Right lobe of liver (tissue), 4 donors: ENCODE measurements at regions not wholly inside any gene's neighbourhood (a gene's known extent, or its start where the extent isn't known, plus 50 kb on each side); places are given as distances from the start of the nearest gene placed in this dataset.

Source experiments
- POLR2A ChIP-seq: fragments of 450-650 bp; IDR thresholded peaks from one replicate; pipeline ENCODE4 v1.6.1; 2017; ENCODE audit warnings: antibody characterized with exemption, mild to moderate bottlenecking
- TF ChIP-seq, protein P1 (sequence below), 4 donors: fragments of 200-600 bp in 3 of 4; fragments of 450-650 bp in 1 of 4; IDR thresholded peaks; one replicate each; pipeline versions ENCODE4 v1.5.1 to v1.8.0; 2016 to 2022; ENCODE audit warnings: antibody characterized with exemption in 4 of 4, mild to moderate bottlenecking in 2 of 4
- donor health status: DM: no; HTN: no; CAD: no.
- donor health status: DM: no; HTN: no; CAD: no.
- donor health status: DM: no; HTN: yes; CAD: no.

DNA sequence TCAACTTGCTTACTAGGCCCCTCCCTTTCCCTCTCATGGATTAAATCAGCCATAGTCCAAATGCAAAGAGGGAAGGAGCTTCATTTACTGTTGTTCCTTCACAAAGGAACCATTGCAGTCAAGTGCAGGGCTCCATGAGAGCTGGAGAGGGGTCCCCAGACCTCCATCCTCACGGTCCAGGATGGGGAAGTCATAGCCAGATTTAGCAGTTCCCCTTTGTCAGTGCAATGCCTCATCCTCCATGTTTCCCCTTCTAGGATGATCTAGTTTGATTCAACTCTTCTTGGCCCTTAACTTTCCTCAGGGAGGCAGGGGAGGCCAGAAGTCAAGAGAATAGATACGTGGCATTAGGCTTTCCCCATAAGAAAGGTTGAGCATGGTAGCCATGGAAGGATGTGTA lies 66.5 kb upstream of the FUCA2 start:
- no peak for TF ChIP-seq POLR2A
- TF ChIP-seq, protein P1, sequence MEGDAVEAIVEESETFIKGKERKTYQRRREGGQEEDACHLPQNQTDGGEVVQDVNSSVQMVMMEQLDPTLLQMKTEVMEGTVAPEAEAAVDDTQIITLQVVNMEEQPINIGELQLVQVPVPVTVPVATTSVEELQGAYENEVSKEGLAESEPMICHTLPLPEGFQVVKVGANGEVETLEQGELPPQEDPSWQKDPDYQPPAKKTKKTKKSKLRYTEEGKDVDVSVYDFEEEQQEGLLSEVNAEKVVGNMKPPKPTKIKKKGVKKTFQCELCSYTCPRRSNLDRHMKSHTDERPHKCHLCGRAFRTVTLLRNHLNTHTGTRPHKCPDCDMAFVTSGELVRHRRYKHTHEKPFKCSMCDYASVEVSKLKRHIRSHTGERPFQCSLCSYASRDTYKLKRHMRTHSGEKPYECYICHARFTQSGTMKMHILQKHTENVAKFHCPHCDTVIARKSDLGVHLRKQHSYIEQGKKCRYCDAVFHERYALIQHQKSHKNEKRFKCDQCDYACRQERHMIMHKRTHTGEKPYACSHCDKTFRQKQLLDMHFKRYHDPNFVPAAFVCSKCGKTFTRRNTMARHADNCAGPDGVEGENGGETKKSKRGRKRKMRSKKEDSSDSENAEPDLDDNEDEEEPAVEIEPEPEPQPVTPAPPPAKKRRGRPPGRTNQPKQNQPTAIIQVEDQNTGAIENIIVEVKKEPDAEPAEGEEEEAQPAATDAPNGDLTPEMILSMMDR (IDR thresholded peaks at IDR 0.05) = no peak
